PC-9 (cell line): ENCODE measurements at regions not wholly inside any gene's neighbourhood (a gene's known extent, or its start where the extent isn't known, plus 50 kb on each side); places are given as distances from the start of the nearest gene placed in this dataset.

Experiments
- BruUV-seq: library from RNA; stranded (reverse); fragments of 400-500 nt; replicated peaks from 2 replicates; lab custom pipeline; 2021; lab: Mats Ljungman, UMichigan
- CTCF ChIA-PET: fragments of 300-600 bp; sonication (Branson Sonifier 250); formaldehyde crosslinking; loops from one replicate; lab custom pipeline; 2022; ENCODE audit warnings: antibody characterized with exemption; lab: Charles Lee
- POLR2A ChIA-PET: fragments of 300-600 bp; sonication (Branson Sonifier 250); formaldehyde crosslinking; loops from one replicate; lab custom pipeline; 2022; ENCODE audit warnings: antibody characterized with exemption; ENCODE audit not compliant: unreplicated experiment; lab: Charles Lee
- DNase-seq, 2 experiments: peaks; one replicate each; pipeline versions ENCODE4 v3.0.0 to v3.0.0-alpha.2; 2015 to 2022; ENCODE audit warnings: mixed read lengths in 1 of 2
- H2AFZ ChIP-seq: fragments of 200-600 bp; sonication (generic); 2 replicates; pipeline ENCODE4 v1.8.1; 2017; ENCODE audit warnings: antibody characterized with exemption
- H3F3A ChIP-seq: fragments of 200-600 bp; sonication (generic); 2 replicates; pipeline ENCODE4 v1.8.1; 2017; ENCODE audit warnings: antibody characterized with exemption, mild to moderate bottlenecking, low read depth; ENCODE audit not compliant: insufficient read depth
- H3K27ac ChIP-seq: fragments of 200-600 bp; sonication (generic); 2 replicates; pipeline ENCODE4 v1.6.1; 2016; ENCODE audit warnings: mixed run types
- H3K27me3 ChIP-seq: fragments of 200-600 bp; sonication (generic); 2 replicates; pipeline ENCODE4 v1.6.1; 2016; ENCODE audit warnings: low read depth, mixed run types; ENCODE audit not compliant: insufficient read depth
- H3K36me3 ChIP-seq: fragments of 200-600 bp; sonication (generic); 2 replicates; pipeline ENCODE4 v1.6.1; 2016; ENCODE audit warnings: low read depth, mixed run types
- H3K4me1 ChIP-seq: fragments of 200-600 bp; sonication (generic); replicated peaks from 2 replicates; pipeline ENCODE4 v1.6.1; 2016; ENCODE audit warnings: mixed run types; ENCODE audit not compliant: insufficient read depth
- H3K4me2 ChIP-seq: fragments of 200-600 bp; sonication (generic); 2 replicates; pipeline ENCODE4 v1.6.1; 2017; ENCODE audit warnings: mixed run types
- H3K4me3 ChIP-seq: fragments of 200-600 bp; sonication (generic); 2 replicates; pipeline ENCODE4 v1.6.1; 2016; ENCODE audit warnings: mixed run types
- H3K79me2 ChIP-seq: fragments of 200-600 bp; sonication (generic); 2 replicates; pipeline ENCODE4 v1.6.1; 2017; ENCODE audit warnings: low read depth, mixed run types
- H3K9me2 ChIP-seq: fragments of 200-600 bp; sonication (generic); 2 replicates; pipeline ENCODE4 v1.8.1; 2017; ENCODE audit warnings: mild to moderate bottlenecking; ENCODE audit not compliant: insufficient read depth
- H3K9me3 ChIP-seq: fragments of 200-600 bp; sonication (generic); 2 replicates; pipeline ENCODE4 v1.8.1; 2016; ENCODE audit warnings: low read depth; ENCODE audit not compliant: insufficient read depth
- H4K20me1 ChIP-seq: fragments of 200-600 bp; sonication (generic); 2 replicates; pipeline ENCODE4 v1.8.1; 2017; ENCODE audit not compliant: insufficient read depth
- CTCF ChIP-seq: fragments of 200-600 bp; sonication (generic); conservative IDR thresholded peaks from 2 replicates; pipeline ENCODE4 v1.6.1; 2017; ENCODE audit warnings: mixed run types, antibody characterized with exemption, mild to moderate bottlenecking, moderate library complexity
- EZH2 ChIP-seq: fragments of 200-600 bp; sonication (generic); IDR thresholded peaks from 2 replicates; pipeline ENCODE4 v1.8.0; 2017; ENCODE audit warnings: antibody characterized with exemption, low read depth
- intact Hi-C: fragments of 100-400 bp; cut with micrococcal nuclease; formaldehyde crosslinking; loops from one replicate; pipeline ENCODE4 v1.10.0; 2022; ENCODE audit not compliant: unreplicated experiment

GRCh38 chr2:16246911-16247310, 306.6 kb downstream of the MYCN start:
- Histone ChIP-seq H3K4me2 (no peak overlapping the region), H3K79me2 (no peaks in the 10 kb centered on the region), H3K27ac (no peak overlapping the region), H4K20me1 (no peaks in the 10 kb centered on the region), H3K4me1 (no peaks in the 10 kb centered on the region), H3K4me3 (no peak overlapping the region), H3K9me2 (no peaks in the 10 kb centered on the region), H3K27me3 (peaks cover 27% of the 10 kb centered on the region), H3K36me3 (no peaks in the 10 kb centered on the region), H3K9me3 (no peaks in the 10 kb centered on the region), H2AFZ (no peak overlapping the region), H3F3A (no peaks in the 10 kb centered on the region)
- BruUV-seq: no TSS peak
- TF ChIP-seq EZH2: no peak
- no peak for TF ChIP-seq CTCF
- ChIA-PET CTCF (no interaction called here), POLR2A (no interaction called here)
- intact Hi-C loops: no loop called here
- no peak for DNase-seq

- BruUV-seq: no TSS peak
- H3K79me2 ChIP-seq: no peaks in the 10 kb centered on the region
- no peaks in the 10 kb centered on the region for H3F3A ChIP-seq
- POLR2A ChIA-PET: no interaction called here
- H3K9me3 ChIP-seq: no peaks in the 10 kb centered on the region
- CTCF ChIA-PET: no interaction called here
- H3K9me2 ChIP-seq: no peaks in the 10 kb centered on the region
- TF ChIP-seq EZH2: no peak
- no peak for TF ChIP-seq CTCF
- H4K20me1 ChIP-seq: no peaks in the 10 kb centered on the region
- H3K4me2 ChIP-seq: no peak overlapping the region
- DNase-seq: no peak
- H2AFZ ChIP-seq: no peak overlapping the region
- H3K4me1 ChIP-seq: no peaks in the 10 kb centered on the region
- intact Hi-C loops: no loop called here
- H3K27me3 ChIP-seq: peaks cover 24% of the 10 kb centered on the region; the same call in 1 of the 2 replicates
- no peaks in the 10 kb centered on the region for H3K36me3 ChIP-seq
- H3K4me3 ChIP-seq: no peak overlapping the region
- no peak overlapping the region for H3K27ac ChIP-seq
Observed at GRCh38 chr2:16246281-16246850, 306.0 kb downstream of the MYCN start.

- BruUV-seq: no TSS peak
- no peak for DNase-seq
- no peaks in the 10 kb centered on the region for H3K36me3 ChIP-seq
- H4K20me1 ChIP-seq: no peaks in the 10 kb centered on the region
- H3K9me2 ChIP-seq: no peaks in the 10 kb centered on the region
- no peaks in the 10 kb centered on the region for H3K79me2 ChIP-seq
- H3K4me2 ChIP-seq: no peak overlapping the region
- no peaks in the 10 kb centered on the region for H3F3A ChIP-seq
- H3K4me1 ChIP-seq: no peaks in the 10 kb centered on the region
- intact Hi-C loops: no loop called here
- POLR2A ChIA-PET: no interaction called here
- H3K9me3 ChIP-seq: no peaks in the 10 kb centered on the region
- CTCF ChIA-PET: no interaction called here
- no peak overlapping the region for H3K27ac ChIP-seq
- no peak for TF ChIP-seq CTCF
- TF ChIP-seq EZH2: no peak
- H3K27me3 ChIP-seq: peaks cover 22% of the 10 kb centered on the region; the same call in 1 of the 2 replicates
- no peak overlapping the region for H3K4me3 ChIP-seq
- H2AFZ ChIP-seq: no peak overlapping the region
Observed at GRCh38 chr2:16245481-16246054, 305.2 kb downstream of the MYCN start.
